Astrocyte of the spinal cord (primary cell): ENCODE measurements at regions not wholly inside any gene's neighbourhood (a gene's known extent, or its start where the extent isn't known, plus 50 kb on each side); places are given as distances from the start of the nearest gene placed in this dataset.

Experiments
- DNase-seq: peaks from one replicate; pipeline ENCODE4 v3.0.0; 2011; ENCODE audit warnings: low read depth, low spot score
- H3K4me3 ChIP-seq: 2 replicates; pipeline ENCODE4 v1.5.1; 2011; ENCODE audit warnings: low read depth, mild to moderate bottlenecking, low read length, moderate library complexity
- CTCF ChIP-seq: IDR thresholded peaks from 2 replicates; pipeline ENCODE4 v1.5.1; 2012; ENCODE audit warnings: low read depth, mild to moderate bottlenecking, low read length, inconsistent platforms
- in situ Hi-C: cut with HindIII; loops from 2 replicates; pipeline ENCODE4 v1.10.0; 2017; ENCODE audit warnings: low sequenced_read_pairs

- H3K4me3 ChIP-seq: no peak overlapping the region
- no peak for DNase-seq
- in situ Hi-C loops: no loop called here
- TF ChIP-seq CTCF: no peak
Measured at GRCh38 chr3:16798738-16799137, 86.0 kb upstream of the PLCL2 start.

- DNase-seq: no peak
- TF ChIP-seq CTCF: no peak
- H3K4me3 ChIP-seq: no peak overlapping the region
- in situ Hi-C loops: no loop called here
Measured at GRCh38 chr3:16800361-16800760, 84.4 kb upstream of the PLCL2 start.

GRCh38 chr3:16801223-16801622 lies 83.5 kb upstream of the PLCL2 start:
- in situ Hi-C loops: no loop called here
- no peak for DNase-seq
- TF ChIP-seq CTCF: no peak
- no peak overlapping the region for H3K4me3 ChIP-seq

- in situ Hi-C loops: no loop called here
- no peak overlapping the region for H3K4me3 ChIP-seq
- no peak for TF ChIP-seq CTCF
- DNase-seq: no peak
Measured at GRCh38 chr3:16801698-16802097, 83.1 kb upstream of the PLCL2 start.

GRCh38 chr3:16802389-16802788 lies 82.4 kb upstream of the PLCL2 start:
- no peak for DNase-seq
- H3K4me3 ChIP-seq: no peak overlapping the region
- in situ Hi-C loops: no loop called here
- TF ChIP-seq CTCF: no peak

GRCh38 chr3:16803019-16803418 lies 81.7 kb upstream of the PLCL2 start:
- TF ChIP-seq CTCF: no peak
- no peak for DNase-seq
- H3K4me3 ChIP-seq: no peak overlapping the region
- in situ Hi-C loops: no loop called here

GRCh38 chr3:16807391-16807790 lies 77.4 kb upstream of the PLCL2 start:
- no peak for TF ChIP-seq CTCF
- no peak for DNase-seq
- in situ Hi-C loops: no loop called here
- no peak overlapping the region for H3K4me3 ChIP-seq
